SK-N-SH (cell line): ENCODE measurements at regions not wholly inside any gene's neighbourhood (a gene's known extent, or its start where the extent isn't known, plus 50 kb on each side); places are given as distances from the start of the nearest gene placed in this dataset.

Source experiments
- CTCF ChIA-PET: fragments of 300-600, 350-600 bp; formaldehyde crosslinking; extraction: SDS; loops from one replicate; lab custom pipeline; 2021; lab: Yijun Ruan, JAX
- POLR2A ChIA-PET: fragments of 350-600 bp; sonication (Branson Sonifier 250); formaldehyde crosslinking; extraction: SDS; loops from one replicate; lab custom pipeline; 2020; ENCODE audit warnings: antibody characterized with exemption, inconsistent platforms; lab: Yijun Ruan, JAX
- DNase-seq: peaks from one replicate; pipeline ENCODE4 v3.0.0; 2012
- H2AFZ ChIP-seq: fragments of 200-600 bp; sonication (generic); 2 replicates; pipeline ENCODE4 v1.8.1; 2016; ENCODE audit warnings: antibody characterized with exemption, mild to moderate bottlenecking, low read depth
- H3F3A ChIP-seq: fragments of 200-600 bp; sonication (generic); replicated peaks from 2 replicates; pipeline ENCODE3; 2016; ENCODE audit warnings: antibody characterized with exemption, mild to moderate bottlenecking; ENCODE audit not compliant: insufficient read depth
- H3K27ac ChIP-seq, 2 experiments: fragments of 200-500 bp in 1 of 2; fragments of 200-600 bp in 1 of 2; sonication (Bioruptor generic) in 1 of 2; sonication (generic), shearing (Covaris generic) in 1 of 2; 2 replicates each; pipeline versions ENCODE4 v1.5.1 to v1.6.1; 2014 to 2016; ENCODE audit warnings: low read depth in 2 of 2, inconsistent platforms in 1 of 2, low read length in 1 of 2, mild to moderate bottlenecking in 1 of 2, mixed read lengths in 1 of 2
- H3K27me3 ChIP-seq: fragments of 200-600 bp; sonication (generic), shearing (Covaris generic); 2 replicates; pipeline ENCODE4 v1.6.1; 2016; ENCODE audit warnings: mixed run types; ENCODE audit not compliant: insufficient read depth
- H3K36me3 ChIP-seq, 2 experiments: fragments of 200-500 bp in 1 of 2; fragments of 200-600 bp in 1 of 2; sonication (Bioruptor generic) in 1 of 2; sonication (generic) in 1 of 2; replicated peaks in 1 of 2; 2 replicates each; pipeline versions ENCODE3 to v1.5.1; 2014 to 2016; ENCODE audit warnings: low read length in 1 of 2, mild to moderate bottlenecking in 1 of 2; ENCODE audit not compliant: insufficient read depth in 2 of 2, control insufficient read depth in 1 of 2
- H3K4me1 ChIP-seq, 2 experiments: fragments of 200-500 bp in 1 of 2; fragments of 200-600 bp in 1 of 2; sonication (Bioruptor generic) in 1 of 2; sonication (generic), shearing (Covaris generic) in 1 of 2; 2 replicates each; pipeline versions ENCODE4 v1.5.1 to v1.6.1; 2014 to 2016; ENCODE audit warnings: low read depth in 1 of 2, low read length in 1 of 2, mixed run types in 1 of 2; ENCODE audit not compliant: insufficient read depth in 2 of 2, control insufficient read depth in 1 of 2
- H3K4me2 ChIP-seq: fragments of 200-600 bp; sonication (generic), shearing (Covaris generic); 2 replicates; pipeline ENCODE4 v1.6.1; 2017; ENCODE audit warnings: mixed run types
- H3K4me3 ChIP-seq, 2 experiments: fragments of 200-500 bp in 1 of 2; fragments of 200-600 bp in 1 of 2; sonication (Bioruptor generic) in 1 of 2; sonication (generic), shearing (Covaris generic) in 1 of 2; 2 replicates each; pipeline versions ENCODE4 v1.5.1 to v1.8.1; 2014 to 2016; ENCODE audit warnings: low read depth in 2 of 2, inconsistent platforms in 1 of 2, low read length in 1 of 2, mild to moderate bottlenecking in 1 of 2, mixed read lengths in 1 of 2, moderate library complexity in 1 of 2
- H3K79me2 ChIP-seq: fragments of 200-600 bp; sonication (generic); 2 replicates; pipeline ENCODE4 v1.8.1; 2017; ENCODE audit warnings: mild to moderate bottlenecking; ENCODE audit not compliant: insufficient read depth
- H3K9ac ChIP-seq: fragments of 200-600 bp; sonication (generic); 2 replicates; pipeline ENCODE4 v1.6.1; 2017; ENCODE audit warnings: mixed run types
- H3K9me2 ChIP-seq: fragments of 200-600 bp; sonication (generic); 2 replicates; pipeline ENCODE4 v1.6.1; 2017; ENCODE audit warnings: mixed run types
- H3K9me3 ChIP-seq: fragments of 200-600 bp; sonication (generic); 2 replicates; pipeline ENCODE4 v1.6.1; 2017; ENCODE audit warnings: mixed run types, mild to moderate bottlenecking, moderate library complexity
- H4K20me1 ChIP-seq: fragments of 200-600 bp; sonication (generic); 2 replicates; pipeline ENCODE4 v1.6.1; 2017; ENCODE audit warnings: mild to moderate bottlenecking, mixed run types; ENCODE audit not compliant: insufficient read depth
- EP300 ChIP-seq, 2 experiments: IDR thresholded peaks; 2 replicates each; pipeline versions ENCODE4 v1.4.0 to v1.6.1; 2012; ENCODE audit warnings: borderline replicate concordance in 1 of 2, low read depth in 1 of 2, low read length in 1 of 2
- EZH2phosphoT487 ChIP-seq: fragments of 200-600 bp; sonication (generic); IDR thresholded peaks from 2 replicates; pipeline ENCODE4 v1.6.1; 2017; ENCODE audit warnings: low read depth, mixed run types, mild to moderate bottlenecking, antibody characterized with exemption, moderate library complexity, borderline replicate concordance
- GATA2 ChIP-seq: sonication (generic); formaldehyde crosslinking; IDR thresholded peaks from 2 replicates; pipeline ENCODE4 v1.5.0; 2020; ENCODE audit warnings: mild to moderate bottlenecking, missing genetic modification reagents
- NRF1 ChIP-seq: IDR thresholded peaks from 2 replicates; pipeline ENCODE4 v1.6.1; 2012; ENCODE audit warnings: low read depth, mild to moderate bottlenecking, low read length
- POLR2AphosphoS5 ChIP-seq: IDR thresholded peaks from 2 replicates; pipeline ENCODE4 v1.6.1; 2012; ENCODE audit warnings: low read depth, low read length
- RAD21 ChIP-seq: IDR thresholded peaks from 2 replicates; pipeline ENCODE4 v1.6.1; 2012; ENCODE audit warnings: mild to moderate bottlenecking, low read length
- RCOR1 ChIP-seq: fragments of 150-350 bp; IDR thresholded peaks from 2 replicates; pipeline ENCODE4 v1.6.1; 2017; ENCODE audit warnings: antibody characterized with exemption, low read length
- REST ChIP-seq: IDR thresholded peaks from 2 replicates; pipeline ENCODE4 v1.6.1; 2012; ENCODE audit warnings: mild to moderate bottlenecking, low read depth, low read length, moderate library complexity
- TEAD4 ChIP-seq: IDR thresholded peaks from 2 replicates; pipeline ENCODE4 v1.4.0; 2012; ENCODE audit warnings: mild to moderate bottlenecking, borderline replicate concordance; ENCODE audit not compliant: insufficient read depth
- YY1 ChIP-seq: IDR thresholded peaks from 2 replicates; pipeline ENCODE4 v1.4.0; 2012; ENCODE audit warnings: low read depth, mild to moderate bottlenecking
- WGBS: methylation state at CpG from one replicate; pipeline ENCODE4 v1.1.6; 2017; ENCODE audit warnings: low lambda C conversion rate; 5-methylcytosine and 5-hydroxymethylcytosine counted together
- TF ChIP-seq, protein P1 (sequence below): IDR thresholded peaks from 2 replicates; pipeline ENCODE4; 2012

DNA sequence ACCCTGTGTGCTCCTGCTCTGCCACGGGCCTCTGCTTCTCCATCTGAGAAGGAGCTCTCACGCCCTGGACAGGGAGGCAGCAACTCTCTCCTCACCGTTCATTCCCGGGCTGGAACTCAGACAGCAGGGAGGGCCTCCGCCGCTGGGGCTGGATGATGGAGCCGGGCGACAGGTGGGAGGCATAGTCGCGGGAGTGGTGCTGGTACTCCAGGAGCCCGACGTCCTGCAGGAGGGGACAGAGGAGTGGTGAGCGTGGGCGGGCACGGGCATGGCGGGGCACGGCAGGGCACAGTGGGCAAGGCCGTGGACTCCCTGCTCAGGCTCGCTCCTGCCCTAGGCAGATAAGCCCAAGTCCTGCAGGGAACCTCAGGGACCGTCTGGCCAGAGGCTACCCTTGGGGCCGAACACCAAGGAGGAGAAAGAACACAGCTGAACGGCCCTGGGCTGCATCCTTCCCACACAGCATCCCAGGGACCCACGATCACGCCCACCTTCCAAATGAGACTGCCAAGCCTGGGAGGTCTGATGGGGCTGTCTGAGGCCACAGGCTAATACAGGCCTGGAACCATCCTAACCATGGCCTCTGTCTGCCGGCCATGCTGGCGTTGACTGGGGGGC, 81.0 kb downstream of the NCOR2 start:
- H3K79me2 ChIP-seq, result peaks cover 49% of the 10 kb centered on the region
- WGBS, result 95% methylated on average over 26 of the region's 26 CpGs

More for the DNA sequence above, 81.0 kb downstream of the NCOR2 start:
- no peak for DNase-seq
- Histone ChIP-seq H3K36me3 (peaks cover 7 to 32% of the 10 kb centered on the region in 2 experiments), H3K27me3 (no peaks in the 10 kb centered on the region), H2AFZ (no peak overlapping the region), H3K4me3 (no peak overlapping the region), H4K20me1 (peaks cover 83% of the 10 kb centered on the region), H3K9ac (no peak overlapping the region), H3K4me1 (peaks cover 0 to 42% of the 10 kb centered on the region in 2 experiments; a peak in 1 of 4 replicates), H3K9me2 (no peaks in the 10 kb centered on the region), H3K9me3 (no peaks in the 10 kb centered on the region), H3K27ac (no peak overlapping the region; a peak in 1 of 4 replicates), H3K4me2 (no peak overlapping the region), H3F3A (no peaks in the 10 kb centered on the region)
- POLR2A ChIA-PET, result no interaction called here
- no peak for TF ChIP-seq REST
- TF ChIP-seq RCOR1, result no peak
- TF ChIP-seq YY1, result no peak
- TF ChIP-seq TEAD4, result no peak
- TF ChIP-seq, protein P1, sequence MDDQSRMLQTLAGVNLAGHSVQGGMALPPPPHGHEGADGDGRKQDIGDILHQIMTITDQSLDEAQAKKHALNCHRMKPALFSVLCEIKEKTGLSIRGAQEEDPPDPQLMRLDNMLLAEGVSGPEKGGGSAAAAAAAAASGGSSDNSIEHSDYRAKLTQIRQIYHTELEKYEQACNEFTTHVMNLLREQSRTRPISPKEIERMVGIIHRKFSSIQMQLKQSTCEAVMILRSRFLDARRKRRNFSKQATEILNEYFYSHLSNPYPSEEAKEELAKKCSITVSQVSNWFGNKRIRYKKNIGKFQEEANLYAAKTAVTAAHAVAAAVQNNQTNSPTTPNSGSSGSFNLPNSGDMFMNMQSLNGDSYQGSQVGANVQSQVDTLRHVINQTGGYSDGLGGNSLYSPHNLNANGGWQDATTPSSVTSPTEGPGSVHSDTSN, result no peak
- no peak for TF ChIP-seq EZH2phosphoT487
- TF ChIP-seq RAD21, result no peak
- TF ChIP-seq GATA2, result no peak
- no peak for TF ChIP-seq EP300 (IDR thresholded peaks at IDR 0.05; ENCODE audit: borderline replicate concordance in 1 of 2, low read depth in 1 of 2, low read length in 1 of 2)
- no peak for TF ChIP-seq NRF1
- TF ChIP-seq POLR2AphosphoS5, result no peak
- CTCF ChIA-PET, result interaction anchor here (0.6 to 1.1 kb wide), 3 partner anchors 10 to 34 kb away, joined by 3 read pairs; no protein-coding TSS in a partner anchor
